ENCODE measurements at regions not wholly inside any gene's neighbourhood (a gene's known extent, or its start where the extent isn't known, plus 50 kb on each side); places are given as distances from the start of the nearest gene placed in this dataset.

DNA sequence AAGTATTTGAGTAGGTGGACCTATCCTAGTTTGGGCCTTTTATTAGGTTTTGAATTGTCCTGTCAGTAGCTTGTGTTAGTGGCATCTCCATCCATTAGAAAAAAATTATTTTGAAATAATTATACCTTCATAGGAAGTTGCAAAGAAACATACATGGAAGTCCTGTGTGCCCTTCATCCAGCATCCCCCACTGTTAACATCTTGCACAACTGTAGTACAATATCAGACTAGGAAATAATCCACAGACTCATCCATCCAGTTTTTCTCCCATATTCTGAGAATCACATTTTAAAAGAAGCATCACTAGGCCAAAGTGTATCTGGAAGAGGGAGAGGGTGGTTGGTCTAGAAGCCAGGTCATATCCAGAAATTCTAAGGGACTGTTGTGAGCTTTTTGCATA, 155.5 kb upstream of the ROPN1 start (continued):
- TF ChIP-seq, protein P1, sequence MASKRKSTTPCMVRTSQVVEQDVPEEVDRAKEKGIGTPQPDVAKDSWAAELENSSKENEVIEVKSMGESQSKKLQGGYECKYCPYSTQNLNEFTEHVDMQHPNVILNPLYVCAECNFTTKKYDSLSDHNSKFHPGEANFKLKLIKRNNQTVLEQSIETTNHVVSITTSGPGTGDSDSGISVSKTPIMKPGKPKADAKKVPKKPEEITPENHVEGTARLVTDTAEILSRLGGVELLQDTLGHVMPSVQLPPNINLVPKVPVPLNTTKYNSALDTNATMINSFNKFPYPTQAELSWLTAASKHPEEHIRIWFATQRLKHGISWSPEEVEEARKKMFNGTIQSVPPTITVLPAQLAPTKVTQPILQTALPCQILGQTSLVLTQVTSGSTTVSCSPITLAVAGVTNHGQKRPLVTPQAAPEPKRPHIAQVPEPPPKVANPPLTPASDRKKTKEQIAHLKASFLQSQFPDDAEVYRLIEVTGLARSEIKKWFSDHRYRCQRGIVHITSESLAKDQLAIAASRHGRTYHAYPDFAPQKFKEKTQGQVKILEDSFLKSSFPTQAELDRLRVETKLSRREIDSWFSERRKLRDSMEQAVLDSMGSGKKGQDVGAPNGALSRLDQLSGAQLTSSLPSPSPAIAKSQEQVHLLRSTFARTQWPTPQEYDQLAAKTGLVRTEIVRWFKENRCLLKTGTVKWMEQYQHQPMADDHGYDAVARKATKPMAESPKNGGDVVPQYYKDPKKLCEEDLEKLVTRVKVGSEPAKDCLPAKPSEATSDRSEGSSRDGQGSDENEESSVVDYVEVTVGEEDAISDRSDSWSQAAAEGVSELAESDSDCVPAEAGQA (IDR thresholded peaks at IDR 0.05; ENCODE audit: low read depth) = no peak
- TF ChIP-seq, protein P1 (CRISPR knock-in tag; IDR thresholded peaks at IDR 0.05; ENCODE audit: borderline replicate concordance) = no peak
- no peak for TF ChIP-seq ZNF720 (CRISPR knock-in tag; IDR thresholded peaks at IDR 0.05)
- no peak for TF ChIP-seq ZNF256 (CRISPR knock-in tag; conservative IDR thresholded peaks at IDR 0.05)
- no peak for TF ChIP-seq NPAS2 (CRISPR knock-in tag; IDR thresholded peaks at IDR 0.05; ENCODE audit: borderline replicate concordance)
- TF ChIP-seq, protein P2, sequence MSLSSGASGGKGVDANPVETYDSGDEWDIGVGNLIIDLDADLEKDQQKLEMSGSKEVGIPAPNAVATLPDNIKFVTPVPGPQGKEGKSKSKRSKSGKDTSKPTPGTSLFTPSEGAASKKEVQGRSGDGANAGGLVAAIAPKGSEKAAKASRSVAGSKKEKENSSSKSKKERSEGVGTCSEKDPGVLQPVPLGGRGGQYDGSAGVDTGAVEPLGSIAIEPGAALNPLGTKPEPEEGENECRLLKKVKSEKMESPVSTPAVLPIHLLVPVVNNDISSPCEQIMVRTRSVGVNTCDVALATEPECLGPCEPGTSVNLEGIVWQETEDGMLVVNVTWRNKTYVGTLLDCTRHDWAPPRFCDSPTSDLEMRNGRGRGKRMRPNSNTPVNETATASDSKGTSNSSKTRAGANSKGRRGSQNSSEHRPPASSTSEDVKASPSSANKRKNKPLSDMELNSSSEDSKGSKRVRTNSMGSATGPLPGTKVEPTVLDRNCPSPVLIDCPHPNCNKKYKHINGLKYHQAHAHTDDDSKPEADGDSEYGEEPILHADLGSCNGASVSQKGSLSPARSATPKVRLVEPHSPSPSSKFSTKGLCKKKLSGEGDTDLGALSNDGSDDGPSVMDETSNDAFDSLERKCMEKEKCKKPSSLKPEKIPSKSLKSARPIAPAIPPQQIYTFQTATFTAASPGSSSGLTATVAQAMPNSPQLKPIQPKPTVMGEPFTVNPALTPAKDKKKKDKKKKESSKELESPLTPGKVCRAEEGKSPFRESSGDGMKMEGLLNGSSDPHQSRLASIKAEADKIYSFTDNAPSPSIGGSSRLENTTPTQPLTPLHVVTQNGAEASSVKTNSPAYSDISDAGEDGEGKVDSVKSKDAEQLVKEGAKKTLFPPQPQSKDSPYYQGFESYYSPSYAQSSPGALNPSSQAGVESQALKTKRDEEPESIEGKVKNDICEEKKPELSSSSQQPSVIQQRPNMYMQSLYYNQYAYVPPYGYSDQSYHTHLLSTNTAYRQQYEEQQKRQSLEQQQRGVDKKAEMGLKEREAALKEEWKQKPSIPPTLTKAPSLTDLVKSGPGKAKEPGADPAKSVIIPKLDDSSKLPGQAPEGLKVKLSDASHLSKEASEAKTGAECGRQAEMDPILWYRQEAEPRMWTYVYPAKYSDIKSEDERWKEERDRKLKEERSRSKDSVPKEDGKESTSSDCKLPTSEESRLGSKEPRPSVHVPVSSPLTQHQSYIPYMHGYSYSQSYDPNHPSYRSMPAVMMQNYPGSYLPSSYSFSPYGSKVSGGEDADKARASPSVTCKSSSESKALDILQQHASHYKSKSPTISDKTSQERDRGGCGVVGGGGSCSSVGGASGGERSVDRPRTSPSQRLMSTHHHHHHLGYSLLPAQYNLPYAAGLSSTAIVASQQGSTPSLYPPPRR (CRISPR knock-in tag; IDR thresholded peaks at IDR 0.05; ENCODE audit: borderline replicate concordance) = no peak
- TF ChIP-seq ZNF234 (CRISPR knock-in tag; conservative IDR thresholded peaks at IDR 0.05) = no peak
- no peak for TF ChIP-seq MAF1 (CRISPR knock-in tag; IDR thresholded peaks at IDR 0.05; ENCODE audit: borderline replicate concordance)
- no peak for TF ChIP-seq ERF (CRISPR knock-in tag; IDR thresholded peaks at IDR 0.05)
- no peak for TF ChIP-seq HMGA1 (CRISPR knock-in tag; conservative IDR thresholded peaks at IDR 0.05)
- TF ChIP-seq, protein P3, sequence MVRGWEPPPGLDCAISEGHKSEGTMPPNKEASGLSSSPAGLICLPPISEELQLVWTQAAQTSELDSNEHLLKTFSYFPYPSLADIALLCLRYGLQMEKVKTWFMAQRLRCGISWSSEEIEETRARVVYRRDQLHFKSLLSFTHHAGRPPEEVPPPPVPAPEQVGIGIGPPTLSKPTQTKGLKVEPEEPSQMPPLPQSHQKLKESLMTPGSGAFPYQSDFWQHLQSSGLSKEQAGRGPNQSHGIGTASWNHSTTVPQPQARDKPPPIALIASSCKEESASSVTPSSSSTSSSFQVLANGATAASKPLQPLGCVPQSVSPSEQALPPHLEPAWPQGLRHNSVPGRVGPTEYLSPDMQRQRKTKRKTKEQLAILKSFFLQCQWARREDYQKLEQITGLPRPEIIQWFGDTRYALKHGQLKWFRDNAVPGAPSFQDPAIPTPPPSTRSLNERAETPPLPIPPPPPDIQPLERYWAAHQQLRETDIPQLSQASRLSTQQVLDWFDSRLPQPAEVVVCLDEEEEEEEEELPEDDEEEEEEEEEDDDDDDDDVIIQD (CRISPR knock-in tag; IDR thresholded peaks at IDR 0.05; ENCODE audit: low read depth) = no peak
- TF ChIP-seq, protein P4, sequence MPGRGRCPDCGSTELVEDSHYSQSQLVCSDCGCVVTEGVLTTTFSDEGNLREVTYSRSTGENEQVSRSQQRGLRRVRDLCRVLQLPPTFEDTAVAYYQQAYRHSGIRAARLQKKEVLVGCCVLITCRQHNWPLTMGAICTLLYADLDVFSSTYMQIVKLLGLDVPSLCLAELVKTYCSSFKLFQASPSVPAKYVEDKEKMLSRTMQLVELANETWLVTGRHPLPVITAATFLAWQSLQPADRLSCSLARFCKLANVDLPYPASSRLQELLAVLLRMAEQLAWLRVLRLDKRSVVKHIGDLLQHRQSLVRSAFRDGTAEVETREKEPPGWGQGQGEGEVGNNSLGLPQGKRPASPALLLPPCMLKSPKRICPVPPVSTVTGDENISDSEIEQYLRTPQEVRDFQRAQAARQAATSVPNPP (CRISPR knock-in tag; IDR thresholded peaks at IDR 0.05) = no peak

All from HepG2 (cell line).